Peyer's patch (tissue), 4 donors: ENCODE measurements at regions not wholly inside any gene's neighbourhood (a gene's known extent, or its start where the extent isn't known, plus 50 kb on each side); places are given as distances from the start of the nearest gene placed in this dataset.
"Not testable (repeated sequence)": the region's sequence is repeated elsewhere in the genome, so short reads cannot be mapped to it uniquely, and the experiment has no call there.

Experiments used
- DNase-seq, 3 donors: peaks; one replicate each; pipeline ENCODE4 v3.0.0-alpha.2; 2017 to 2019
- H3K27ac ChIP-seq, 4 donors: fragments of 200-600 bp; sonication (generic); one replicate each; pipeline ENCODE4 v1.5.1; 2016 to 2019
- H3K27me3 ChIP-seq, 2 donors: fragments of 200-600 bp; sonication (generic); one replicate each; pipeline ENCODE4 v1.5.1; 2019
- H3K36me3 ChIP-seq, 3 donors: fragments of 200-600 bp; sonication (generic); one replicate each; pipeline ENCODE4 v1.5.1; 2016 to 2019
- H3K4me1 ChIP-seq, 4 donors: fragments of 200-600 bp; sonication (generic); one replicate each; pipeline ENCODE4 v1.5.1; 2016 to 2019
- H3K4me3 ChIP-seq, 4 donors: fragments of 200-600 bp; sonication (generic); 1 replicate in 3 of 4; 2 replicates in 1 of 4; pipeline ENCODE4 v1.5.1; 2016 to 2019; ENCODE audit warnings: mild to moderate bottlenecking in 1 of 4
- H3K9me3 ChIP-seq, 4 donors: fragments of 200-600 bp; sonication (generic); one replicate each; pipeline ENCODE4 v1.5.1; 2016 to 2019; ENCODE audit warnings: mild to moderate bottlenecking in 1 of 4
- CTCF ChIP-seq, 6 experiments: fragments of 450-650 bp in 4 of 6; fragments of 200-600 bp in 2 of 6; sonication (generic) in 1 of 6; IDR thresholded peaks; one replicate each; pipeline ENCODE4 v1.5.1; 2017 to 2019; ENCODE audit warnings: antibody characterized with exemption in 6 of 6, mild to moderate bottlenecking in 3 of 6, moderate library complexity in 1 of 6
- POLR2A ChIP-seq, 2 donors: fragments of 450-650 bp; IDR thresholded peaks; one replicate each; pipeline ENCODE4 v1.5.1; 2017; ENCODE audit warnings: antibody characterized with exemption in 2 of 2, mild to moderate bottlenecking in 2 of 2, moderate library complexity in 2 of 2

DNA sequence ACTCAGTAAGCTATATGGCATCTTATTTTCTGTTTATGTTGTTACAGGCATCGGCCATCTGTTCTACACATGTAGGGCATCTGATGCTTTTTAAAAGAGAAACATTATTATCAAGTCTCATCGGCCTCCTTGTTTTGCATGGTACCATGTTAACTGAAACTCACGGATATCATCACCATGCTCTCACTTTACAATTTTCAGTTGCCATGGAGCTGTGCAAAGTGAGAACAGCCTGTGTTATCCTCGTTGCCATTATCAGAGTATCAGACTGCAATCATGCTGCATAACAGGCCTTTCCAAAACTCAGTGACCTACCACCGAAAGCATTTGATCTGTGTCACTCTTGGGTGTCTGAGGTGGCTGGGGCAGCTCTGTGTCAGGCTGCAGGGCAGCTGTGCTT lies 110.3 kb downstream of the C17orf67 start:
- no peaks in the 10 kb centered on the region for H3K9me3 ChIP-seq
- no peaks in the 10 kb centered on the region for H3K36me3 ChIP-seq
- no peak overlapping the region for H3K27ac ChIP-seq
- DNase-seq: no peak
- no peaks in the 10 kb centered on the region for H3K27me3 ChIP-seq
- no peaks in the 10 kb centered on the region for H3K4me1 ChIP-seq
- TF ChIP-seq POLR2A (IDR thresholded peaks at IDR 0.05) (no peak), CTCF (IDR thresholded peaks at IDR 0.05) (no peak)
- no peak overlapping the region for H3K4me3 ChIP-seq

DNA sequence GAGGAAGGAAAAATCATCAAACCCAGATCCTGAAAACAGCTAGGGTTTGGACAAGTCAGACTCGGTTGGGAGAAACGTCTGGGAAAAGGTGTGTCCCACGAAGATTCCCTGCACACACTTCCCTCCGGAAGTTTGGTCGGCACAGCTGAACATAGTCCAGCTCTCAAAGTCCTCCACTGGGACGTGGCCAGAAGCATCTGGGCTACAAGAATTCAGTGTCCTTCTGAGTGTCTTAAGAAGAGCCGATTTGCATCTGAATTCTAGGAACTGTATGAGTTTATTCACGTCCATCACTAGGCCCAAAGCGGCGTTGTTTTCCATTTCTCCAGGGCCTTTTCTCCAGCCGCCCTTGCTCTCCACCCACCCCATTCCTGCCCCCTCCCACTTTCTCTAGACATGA lies 109.1 kb downstream of the C17orf67 start:
- Histone ChIP-seq H3K27me3 (no peaks in the 10 kb centered on the region), H3K9me3 (no peaks in the 10 kb centered on the region), H3K27ac (no peak overlapping the region), H3K4me3 (no peak overlapping the region), H3K36me3 (no peaks in the 10 kb centered on the region), H3K4me1 (no peaks in the 10 kb centered on the region)
- TF ChIP-seq CTCF (IDR thresholded peaks at IDR 0.05) (no peak), POLR2A (IDR thresholded peaks at IDR 0.05) (no peak)
- no peak for DNase-seq

GRCh38 chr17:56725144-56725543 lies 108.6 kb downstream of the C17orf67 start:
- no peak for TF ChIP-seq CTCF (IDR thresholded peaks at IDR 0.05)
- TF ChIP-seq POLR2A (IDR thresholded peaks at IDR 0.05): no peak
- H3K9me3 ChIP-seq: no peaks in the 10 kb centered on the region
- H3K36me3 ChIP-seq: no peaks in the 10 kb centered on the region
- no peaks in the 10 kb centered on the region for H3K27me3 ChIP-seq
- H3K27ac ChIP-seq: no peak overlapping the region
- DNase-seq: no peak
- no peaks in the 10 kb centered on the region for H3K4me1 ChIP-seq
- no peak overlapping the region for H3K4me3 ChIP-seq

GRCh38 chr17:56727876-56728617 lies 105.7 kb downstream of the C17orf67 start:
- H3K4me3 ChIP-seq: no peak overlapping the region
- H3K27ac ChIP-seq: no peak overlapping the region
- H3K9me3 ChIP-seq: no peaks in the 10 kb centered on the region
- DNase-seq: no peak
- TF ChIP-seq CTCF (IDR thresholded peaks at IDR 0.05) (no peak), POLR2A (IDR thresholded peaks at IDR 0.05) (no peak)
- no peaks in the 10 kb centered on the region for H3K27me3 ChIP-seq
- no peaks in the 10 kb centered on the region for H3K4me1 ChIP-seq
- no peaks in the 10 kb centered on the region for H3K36me3 ChIP-seq

GRCh38 chr17:56731096-56731495 lies 102.6 kb downstream of the C17orf67 start:
- H3K4me3 ChIP-seq, H3K27ac ChIP-seq, DNase-seq, H3K27me3 ChIP-seq, H3K36me3 ChIP-seq, H3K4me1 ChIP-seq, H3K9me3 ChIP-seq: not testable (repeated sequence)

- H3K4me3 ChIP-seq: no peak overlapping the region
- no peaks in the 10 kb centered on the region for H3K4me1 ChIP-seq
- DNase-seq: no peak
Observed at GRCh38 chr17:56733833-56734232, 99.9 kb downstream of the C17orf67 start.

More at GRCh38 chr17:56733833-56734232, 99.9 kb downstream of the C17orf67 start:
- Histone ChIP-seq H3K9me3 (no peaks in the 10 kb centered on the region), H3K27ac (no peak overlapping the region), H3K27me3 (no peaks in the 10 kb centered on the region), H3K36me3 (no peaks in the 10 kb centered on the region)
- TF ChIP-seq POLR2A (IDR thresholded peaks at IDR 0.05): no peak
- no peak for TF ChIP-seq CTCF (IDR thresholded peaks at IDR 0.05)
